Common myeloid progenitor, CD34-positive (primary cell): ENCODE measurements at regions not wholly inside any gene's neighbourhood (a gene's known extent, or its start where the extent isn't known, plus 50 kb on each side); places are given as distances from the start of the nearest gene placed in this dataset.

Experiments
- CTCF ChIA-PET: fragments of 350-600 bp; sonication (Branson Sonifier 250); formaldehyde crosslinking; loops from one replicate; lab custom pipeline; 2021; ENCODE audit warnings: antibody characterized with exemption; lab: Charles Lee
- POLR2A ChIA-PET: fragments of 350-600 bp; sonication (Branson Sonifier 250); formaldehyde crosslinking; loops from one replicate; lab custom pipeline; 2021; ENCODE audit warnings: antibody characterized with exemption; lab: Charles Lee
- DNase-seq, 3 donors: peaks; one replicate each; pipeline versions ENCODE4 v3.0.0 to v3.0.0-alpha.2; 2013
- H3K27ac ChIP-seq, 2 experiments: 1 replicate in 1 of 2; 2 replicates in 1 of 2; pipeline ENCODE4 v1.7.0; 2013; ENCODE audit warnings: inconsistent platforms in 2 of 2, low read length in 2 of 2, mild to moderate bottlenecking in 2 of 2, low read depth in 1 of 2, moderate library complexity in 1 of 2; ENCODE audit not compliant: severe bottlenecking in 2 of 2, insufficient read depth in 1 of 2, poor library complexity in 1 of 2
- H3K27me3 ChIP-seq, 5 experiments: replicated peaks in 2 of 5; 1 replicate in 3 of 5; 2 replicates in 2 of 5; pipeline versions ENCODE4 v1.6.1 to v1.7.0; 2013; ENCODE audit warnings: low read length in 4 of 5, mild to moderate bottlenecking in 2 of 5, moderate library complexity in 2 of 5, inconsistent platforms in 1 of 5; ENCODE audit not compliant: insufficient read depth in 5 of 5, control insufficient read depth in 4 of 5
- H3K36me3 ChIP-seq, 4 experiments: 1 replicate in 2 of 4; 2 replicates in 2 of 4; pipeline versions ENCODE4 v1.6.1 to v1.7.0; 2013; ENCODE audit warnings: low read length in 3 of 4, control low read depth in 1 of 4, mild to moderate bottlenecking in 1 of 4; ENCODE audit not compliant: control insufficient read depth in 4 of 4, insufficient read depth in 4 of 4
- H3K4me1 ChIP-seq, 4 experiments: 1 replicate in 3 of 4; 2 replicates in 1 of 4; pipeline versions ENCODE4 v1.6.1 to v1.7.1; 2013; ENCODE audit warnings: low read length in 3 of 4, mild to moderate bottlenecking in 3 of 4, control low read depth in 1 of 4, inconsistent platforms in 1 of 4, moderate library complexity in 1 of 4; ENCODE audit not compliant: control insufficient read depth in 4 of 4, insufficient read depth in 4 of 4; ENCODE audit errors: control extremely low read depth in 1 of 4
- H3K4me3 ChIP-seq, 7 experiments: 1 replicate in 4 of 7; 2 replicates in 3 of 7; pipeline versions ENCODE4 v1.5.1 to v1.7.0; 2013; ENCODE audit warnings: mild to moderate bottlenecking in 7 of 7, low read length in 6 of 7, moderate library complexity in 6 of 7, inconsistent platforms in 2 of 7, low read depth in 2 of 7, control low read depth in 1 of 7; ENCODE audit not compliant: insufficient read depth in 4 of 7, control insufficient read depth in 1 of 7; ENCODE audit errors: extremely low read depth in 1 of 7
- H3K9me3 ChIP-seq, 5 experiments: 1 replicate in 4 of 5; 2 replicates in 1 of 5; pipeline versions ENCODE4 v1.6.1 to v1.7.1; 2013; ENCODE audit warnings: low read length in 4 of 5, mild to moderate bottlenecking in 2 of 5, inconsistent platforms in 1 of 5, low read depth in 1 of 5, moderate library complexity in 1 of 5; ENCODE audit not compliant: control insufficient read depth in 4 of 5, insufficient read depth in 2 of 5; ENCODE audit errors: control extremely low read depth in 1 of 5
- WGBS: methylation state at CpG from one replicate; pipeline ENCODE4 v1.1.5; 2013; ENCODE audit not compliant: insufficient coverage; 5-methylcytosine and 5-hydroxymethylcytosine counted together

- CTCF ChIA-PET, result interaction anchor here (0.9 kb wide), 2 partner anchors 14 to 16 kb away, joined by 3 read pairs; no protein-coding TSS in a partner anchor
- POLR2A ChIA-PET, result no interaction called here
- Histone ChIP-seq H3K27ac (no peak overlapping the region), H3K27me3 (no peaks in the 10 kb centered on the region), H3K4me3 (no peak overlapping the region), H3K9me3 (no peaks in the 10 kb centered on the region), H3K4me1 (no peaks in the 10 kb centered on the region), H3K36me3 (no peaks in the 10 kb centered on the region)
- no peak for DNase-seq
- 98% methylated on average over 18 of the region's 18 CpGs for WGBS
Observed at GRCh38 chr7:155219947-155220769, 77.5 kb upstream of the INSIG1 start.

- WGBS, result 89% methylated on average over 5 of the region's 5 CpGs
- H3K4me3 ChIP-seq, result no peak overlapping the region
- no peak overlapping the region for H3K27ac ChIP-seq
- no peaks in the 10 kb centered on the region for H3K27me3 ChIP-seq
- no peak for DNase-seq
- no peaks in the 10 kb centered on the region for H3K36me3 ChIP-seq
- ChIA-PET CTCF (interaction anchor here (0.9 to 1.8 kb wide), 2 partner anchors 9 to 15 kb away, joined by 3 to 5 read pairs; no protein-coding TSS in a partner anchor), POLR2A (no interaction called here)
- no peaks in the 10 kb centered on the region for H3K4me1 ChIP-seq
- H3K9me3 ChIP-seq, result no peaks in the 10 kb centered on the region
Observed at GRCh38 chr7:155220903-155221302, 76.8 kb upstream of the INSIG1 start.

- no peaks in the 10 kb centered on the region for H3K36me3 ChIP-seq
- CTCF ChIA-PET, result interaction anchor here (1.8 kb wide), 1 partner anchor 8 kb away, joined by 5 read pairs; no protein-coding TSS in a partner anchor
- no peaks in the 10 kb centered on the region for H3K27me3 ChIP-seq
- H3K27ac ChIP-seq, result no peak overlapping the region
- DNase-seq, result no peak
- no peaks in the 10 kb centered on the region for H3K4me1 ChIP-seq
- no peaks in the 10 kb centered on the region for H3K9me3 ChIP-seq
- 70% methylated on average over 2 of the region's 4 CpGs for WGBS
- POLR2A ChIA-PET, result no interaction called here
- no peak overlapping the region for H3K4me3 ChIP-seq
Observed at GRCh38 chr7:155221547-155221946, 76.1 kb upstream of the INSIG1 start.

- POLR2A ChIA-PET, result interaction anchor here (0.7 kb wide), 1 partner anchor 41 kb away, joined by 3 read pairs; no protein-coding TSS in a partner anchor
- WGBS, result no CpG with 5 or more reads among the region's 2 CpGs
Observed at GRCh38 chr7:155222061-155222460, 75.6 kb upstream of the INSIG1 start.

GRCh38 chr7:155222573-155222972, 75.1 kb upstream of the INSIG1 start:
- H3K9me3 ChIP-seq, result no peaks in the 10 kb centered on the region
- 99% methylated on average over 5 of the region's 5 CpGs for WGBS
- CTCF ChIA-PET, result interaction anchor here (1.4 to 1.8 kb wide), 2 partner anchors 7 to 32 kb away, joined by 4 to 5 read pairs; no protein-coding TSS in a partner anchor

More at GRCh38 chr7:155222061-155222460, 75.6 kb upstream of the INSIG1 start:
- Histone ChIP-seq H3K27me3 (no peaks in the 10 kb centered on the region), H3K4me1 (no peaks in the 10 kb centered on the region), H3K36me3 (no peaks in the 10 kb centered on the region), H3K27ac (no peak overlapping the region), H3K9me3 (no peaks in the 10 kb centered on the region), H3K4me3 (no peak overlapping the region)
- DNase-seq, result no peak
- CTCF ChIA-PET, result interaction anchor here (1.8 kb wide), 1 partner anchor 8 kb away, joined by 5 read pairs; no protein-coding TSS in a partner anchor

GRCh38 chr7:155223021-155223420, 74.7 kb upstream of the INSIG1 start:
- Histone ChIP-seq H3K9me3 (no peaks in the 10 kb centered on the region), H3K4me3 (no peak overlapping the region), H3K27me3 (no peaks in the 10 kb centered on the region), H3K36me3 (no peaks in the 10 kb centered on the region), H3K27ac (no peak overlapping the region), H3K4me1 (no peaks in the 10 kb centered on the region)
- ChIA-PET CTCF (interaction anchor here (1.4 kb wide), 1 partner anchor 32 kb away, joined by 4 read pairs; no protein-coding TSS in a partner anchor), POLR2A (interaction anchor here (0.7 kb wide), 1 partner anchor 40 kb away, joined by 3 read pairs; no protein-coding TSS in a partner anchor)
- no peak for DNase-seq
- 96% methylated on average over 12 of the region's 12 CpGs for WGBS

More at GRCh38 chr7:155222573-155222972, 75.1 kb upstream of the INSIG1 start:
- Histone ChIP-seq H3K4me1 (no peaks in the 10 kb centered on the region), H3K36me3 (no peaks in the 10 kb centered on the region), H3K27ac (no peak overlapping the region), H3K27me3 (no peaks in the 10 kb centered on the region), H3K4me3 (no peak overlapping the region)
- no peak for DNase-seq
- POLR2A ChIA-PET, result interaction anchor here (0.7 kb wide), 1 partner anchor 40 kb away, joined by 3 read pairs; no protein-coding TSS in a partner anchor

- 97% methylated on average over 3 of the region's 3 CpGs for WGBS
- CTCF ChIA-PET, result interaction anchor here (1.4 kb wide), 1 partner anchor 33 kb away, joined by 4 read pairs; no protein-coding TSS in a partner anchor
- no peaks in the 10 kb centered on the region for H3K36me3 ChIP-seq
- H3K27me3 ChIP-seq, result no peaks in the 10 kb centered on the region
- H3K4me3 ChIP-seq, result no peak overlapping the region
- H3K27ac ChIP-seq, result no peak overlapping the region
- POLR2A ChIA-PET, result no interaction called here
- no peak for DNase-seq
- H3K4me1 ChIP-seq, result no peaks in the 10 kb centered on the region
- no peaks in the 10 kb centered on the region for H3K9me3 ChIP-seq
Observed at GRCh38 chr7:155223503-155223902, 74.2 kb upstream of the INSIG1 start.
